ENCODE measurements at regions not wholly inside any gene's neighbourhood (a gene's known extent, or its start where the extent isn't known, plus 50 kb on each side); places are given as distances from the start of the nearest gene placed in this dataset.

DNA sequence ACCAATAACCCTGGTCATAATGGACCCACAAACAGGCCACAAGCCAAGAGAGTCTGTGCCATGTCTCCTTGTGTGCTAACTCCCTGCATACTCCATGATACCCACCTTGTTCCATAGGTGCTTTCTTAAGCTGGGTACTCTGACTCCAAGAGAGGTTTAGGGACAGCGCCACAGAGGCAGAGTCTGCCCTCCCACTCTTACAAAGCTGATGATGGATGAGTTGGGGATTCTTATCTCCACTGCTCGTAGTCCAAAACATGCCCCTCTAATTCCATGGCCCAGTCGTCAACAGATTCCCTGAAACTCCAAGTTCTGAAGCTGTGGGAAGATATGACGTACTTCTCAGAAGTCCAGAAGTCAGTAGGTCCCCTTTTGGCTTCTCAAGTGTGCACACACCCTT is 184.4 kb upstream of the CCL2 start:
- TF ChIP-seq, protein P1, sequence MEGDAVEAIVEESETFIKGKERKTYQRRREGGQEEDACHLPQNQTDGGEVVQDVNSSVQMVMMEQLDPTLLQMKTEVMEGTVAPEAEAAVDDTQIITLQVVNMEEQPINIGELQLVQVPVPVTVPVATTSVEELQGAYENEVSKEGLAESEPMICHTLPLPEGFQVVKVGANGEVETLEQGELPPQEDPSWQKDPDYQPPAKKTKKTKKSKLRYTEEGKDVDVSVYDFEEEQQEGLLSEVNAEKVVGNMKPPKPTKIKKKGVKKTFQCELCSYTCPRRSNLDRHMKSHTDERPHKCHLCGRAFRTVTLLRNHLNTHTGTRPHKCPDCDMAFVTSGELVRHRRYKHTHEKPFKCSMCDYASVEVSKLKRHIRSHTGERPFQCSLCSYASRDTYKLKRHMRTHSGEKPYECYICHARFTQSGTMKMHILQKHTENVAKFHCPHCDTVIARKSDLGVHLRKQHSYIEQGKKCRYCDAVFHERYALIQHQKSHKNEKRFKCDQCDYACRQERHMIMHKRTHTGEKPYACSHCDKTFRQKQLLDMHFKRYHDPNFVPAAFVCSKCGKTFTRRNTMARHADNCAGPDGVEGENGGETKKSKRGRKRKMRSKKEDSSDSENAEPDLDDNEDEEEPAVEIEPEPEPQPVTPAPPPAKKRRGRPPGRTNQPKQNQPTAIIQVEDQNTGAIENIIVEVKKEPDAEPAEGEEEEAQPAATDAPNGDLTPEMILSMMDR (IDR thresholded peaks at IDR 0.05) = no peak
- no peak for TF ChIP-seq POLR2A (IDR thresholded peaks at IDR 0.05)
